Urinary bladder (tissue), 3 donors: ENCODE measurements at regions not wholly inside any gene's neighbourhood (a gene's known extent, or its start where the extent isn't known, plus 50 kb on each side); places are given as distances from the start of the nearest gene placed in this dataset.
A peak's percentile ranks its signal among the peaks of the same experiment; 100 is the strongest.

ENCODE experiments used
- DNase-seq: peaks from one replicate; pipeline ENCODE4 v3.0.0-alpha.2; 2015; ENCODE audit errors: extremely low spot score
- H3K27ac ChIP-seq: one replicate; pipeline ENCODE4 v1.5.1; 2013; ENCODE audit warnings: low read depth, mild to moderate bottlenecking, moderate library complexity
- H3K36me3 ChIP-seq: one replicate; pipeline ENCODE4 v1.6.1; 2013; ENCODE audit warnings: mild to moderate bottlenecking, moderate library complexity; ENCODE audit not compliant: insufficient read depth
- H3K4me1 ChIP-seq: one replicate; pipeline ENCODE4 v1.6.1; 2013; ENCODE audit warnings: mild to moderate bottlenecking, moderate library complexity; ENCODE audit not compliant: insufficient read depth
- H3K4me3 ChIP-seq: one replicate; pipeline ENCODE4 v1.5.1; 2013; ENCODE audit warnings: low read depth, low read length
- WGBS: extraction: QIAGEN DNeasy Blood & Tissue Kit; methylation state at CpG from one replicate; pipeline ENCODE4 v1.1.7; 2013; 5-methylcytosine and 5-hydroxymethylcytosine counted together
- donor health status: healthy with polysubstance abuse.
- donor health status: healthy.

- Histone ChIP-seq H3K36me3 (no peaks in the 10 kb centered on the region), H3K4me1 (no peaks in the 10 kb centered on the region), H3K27ac (no peak overlapping the region), H3K4me3 (no peak overlapping the region)
- DNase-seq: peak; percentile 69
- WGBS: 86% methylated on average over 4 of the region's 4 CpGs
Measured at GRCh38 chr6:111985202-111985731, 68.6 kb upstream of the CCN6 start.

- no peak for DNase-seq
- no peak overlapping the region for H3K4me3 ChIP-seq
- no peak overlapping the region for H3K27ac ChIP-seq
- no peaks in the 10 kb centered on the region for H3K4me1 ChIP-seq
- no peaks in the 10 kb centered on the region for H3K36me3 ChIP-seq
- WGBS: 94% methylated on average over 3 of the region's 3 CpGs
Measured at GRCh38 chr6:111986651-111987050, 67.3 kb upstream of the CCN6 start.

GRCh38 chr6:111987295-111987694 lies 66.6 kb upstream of the CCN6 start:
- 88% methylated on average over 1 of the region's 1 CpG for WGBS
- DNase-seq: no peak
- Histone ChIP-seq H3K36me3 (no peaks in the 10 kb centered on the region), H3K27ac (no peak overlapping the region), H3K4me1 (no peaks in the 10 kb centered on the region), H3K4me3 (no peak overlapping the region)

- WGBS: 98% methylated on average over 2 of the region's 2 CpGs
- Histone ChIP-seq H3K4me3 (no peak overlapping the region), H3K36me3 (no peaks in the 10 kb centered on the region), H3K4me1 (no peaks in the 10 kb centered on the region), H3K27ac (no peak overlapping the region)
- no peak for DNase-seq
Measured at GRCh38 chr6:111988926-111989325, 65.0 kb upstream of the CCN6 start.

- no peak overlapping the region for H3K4me3 ChIP-seq
- H3K4me1 ChIP-seq: no peaks in the 10 kb centered on the region
- 67% methylated on average over 2 of the region's 2 CpGs for WGBS
- no peaks in the 10 kb centered on the region for H3K36me3 ChIP-seq
- no peak overlapping the region for H3K27ac ChIP-seq
- no peak for DNase-seq
Measured at GRCh38 chr6:111989743-111990142, 64.2 kb upstream of the CCN6 start.

GRCh38 chr6:111990214-111990613 lies 63.7 kb upstream of the CCN6 start:
- H3K36me3 ChIP-seq: no peaks in the 10 kb centered on the region
- no peak overlapping the region for H3K4me3 ChIP-seq
- 87% methylated on average over 2 of the region's 2 CpGs for WGBS
- H3K4me1 ChIP-seq: no peaks in the 10 kb centered on the region
- no peak for DNase-seq
- no peak overlapping the region for H3K27ac ChIP-seq

GRCh38 chr6:111992851-111993250 lies 61.1 kb upstream of the CCN6 start:
- 86% methylated on average over 4 of the region's 4 CpGs for WGBS

GRCh38 chr6:111993342-111993741 lies 60.6 kb upstream of the CCN6 start:
- WGBS: 80% methylated on average over 6 of the region's 6 CpGs
- DNase-seq: no peak
- Histone ChIP-seq H3K36me3 (no peaks in the 10 kb centered on the region), H3K4me3 (no peak overlapping the region), H3K27ac (no peak overlapping the region), H3K4me1 (no peaks in the 10 kb centered on the region)

More at GRCh38 chr6:111992851-111993250, 61.1 kb upstream of the CCN6 start:
- no peak for DNase-seq
- Histone ChIP-seq H3K36me3 (no peaks in the 10 kb centered on the region), H3K4me1 (no peaks in the 10 kb centered on the region), H3K4me3 (no peak overlapping the region), H3K27ac (no peak overlapping the region)

- Histone ChIP-seq H3K4me1 (no peaks in the 10 kb centered on the region), H3K36me3 (no peaks in the 10 kb centered on the region), H3K27ac (no peak overlapping the region), H3K4me3 (no peak overlapping the region)
- no peak for DNase-seq
- 84% methylated on average over 6 of the region's 6 CpGs for WGBS
Measured at GRCh38 chr6:111994791-111995190, 59.1 kb upstream of the CCN6 start.

GRCh38 chr6:111995404-111995803 lies 58.5 kb upstream of the CCN6 start:
- WGBS: 92% methylated on average over 2 of the region's 2 CpGs
- H3K27ac ChIP-seq: no peak overlapping the region
- no peaks in the 10 kb centered on the region for H3K4me1 ChIP-seq
- no peaks in the 10 kb centered on the region for H3K36me3 ChIP-seq
- no peak overlapping the region for H3K4me3 ChIP-seq
- DNase-seq: no peak

GRCh38 chr6:111996144-111996865 lies 57.6 kb upstream of the CCN6 start:
- WGBS: 81% methylated on average over 17 of the region's 17 CpGs
- no peak overlapping the region for H3K27ac ChIP-seq

GRCh38 chr6:111997078-111997852 lies 56.6 kb upstream of the CCN6 start:
- H3K4me1 ChIP-seq: no peaks in the 10 kb centered on the region
- peak; percentile 66 for DNase-seq
- H3K4me3 ChIP-seq: no peak overlapping the region
- no peak overlapping the region for H3K27ac ChIP-seq
- 24% methylated on average over 23 of the region's 23 CpGs for WGBS
- H3K36me3 ChIP-seq: no peaks in the 10 kb centered on the region

More at GRCh38 chr6:111996144-111996865, 57.6 kb upstream of the CCN6 start:
- no peak for DNase-seq
- no peak overlapping the region for H3K4me3 ChIP-seq
- H3K4me1 ChIP-seq: no peaks in the 10 kb centered on the region
- no peaks in the 10 kb centered on the region for H3K36me3 ChIP-seq

GRCh38 chr6:111997853-111998208 lies 56.1 kb upstream of the CCN6 start:
- 78% methylated on average over 6 of the region's 6 CpGs for WGBS
- no peak overlapping the region for H3K27ac ChIP-seq
- no peaks in the 10 kb centered on the region for H3K36me3 ChIP-seq
- no peak for DNase-seq
- H3K4me1 ChIP-seq: no peaks in the 10 kb centered on the region
- no peak overlapping the region for H3K4me3 ChIP-seq

GRCh38 chr6:112002307-112002706 lies 51.6 kb upstream of the CCN6 start:
- Histone ChIP-seq H3K4me1 (no peaks in the 10 kb centered on the region), H3K4me3 (no peak overlapping the region), H3K36me3 (no peaks in the 10 kb centered on the region), H3K27ac (no peak overlapping the region)
- DNase-seq: no peak
- WGBS: 94% methylated on average over 1 of the region's 1 CpG
